SK-N-SH (cell line): ENCODE measurements at regions not wholly inside any gene's neighbourhood (a gene's known extent, or its start where the extent isn't known, plus 50 kb on each side); places are given as distances from the start of the nearest gene placed in this dataset.
A peak's percentile ranks its signal among the peaks of the same experiment; 100 is the strongest.

Experiments used
- CTCF ChIA-PET: fragments of 300-600, 350-600 bp; formaldehyde crosslinking; extraction: SDS; loops from one replicate; lab custom pipeline; 2021; lab: Yijun Ruan, JAX
- POLR2A ChIA-PET: fragments of 350-600 bp; sonication (Branson Sonifier 250); formaldehyde crosslinking; extraction: SDS; loops from one replicate; lab custom pipeline; 2020; ENCODE audit warnings: antibody characterized with exemption, inconsistent platforms; lab: Yijun Ruan, JAX
- DNase-seq: peaks from one replicate; pipeline ENCODE4 v3.0.0; 2012
- H2AFZ ChIP-seq: fragments of 200-600 bp; sonication (generic); 2 replicates; pipeline ENCODE4 v1.8.1; 2016; ENCODE audit warnings: antibody characterized with exemption, mild to moderate bottlenecking, low read depth
- H3F3A ChIP-seq: fragments of 200-600 bp; sonication (generic); replicated peaks from 2 replicates; pipeline ENCODE3; 2016; ENCODE audit warnings: antibody characterized with exemption, mild to moderate bottlenecking; ENCODE audit not compliant: insufficient read depth
- H3K27ac ChIP-seq, 2 experiments: fragments of 200-500 bp in 1 of 2; fragments of 200-600 bp in 1 of 2; sonication (Bioruptor generic) in 1 of 2; sonication (generic), shearing (Covaris generic) in 1 of 2; 2 replicates each; pipeline versions ENCODE4 v1.5.1 to v1.6.1; 2014 to 2016; ENCODE audit warnings: low read depth in 2 of 2, inconsistent platforms in 1 of 2, low read length in 1 of 2, mild to moderate bottlenecking in 1 of 2, mixed read lengths in 1 of 2
- H3K27me3 ChIP-seq: fragments of 200-600 bp; sonication (generic), shearing (Covaris generic); 2 replicates; pipeline ENCODE4 v1.6.1; 2016; ENCODE audit warnings: mixed run types; ENCODE audit not compliant: insufficient read depth
- H3K36me3 ChIP-seq, 2 experiments: fragments of 200-500 bp in 1 of 2; fragments of 200-600 bp in 1 of 2; sonication (Bioruptor generic) in 1 of 2; sonication (generic) in 1 of 2; replicated peaks in 1 of 2; 2 replicates each; pipeline versions ENCODE3 to v1.5.1; 2014 to 2016; ENCODE audit warnings: low read length in 1 of 2, mild to moderate bottlenecking in 1 of 2; ENCODE audit not compliant: insufficient read depth in 2 of 2, control insufficient read depth in 1 of 2
- H3K4me1 ChIP-seq, 2 experiments: fragments of 200-500 bp in 1 of 2; fragments of 200-600 bp in 1 of 2; sonication (Bioruptor generic) in 1 of 2; sonication (generic), shearing (Covaris generic) in 1 of 2; 2 replicates each; pipeline versions ENCODE4 v1.5.1 to v1.6.1; 2014 to 2016; ENCODE audit warnings: low read depth in 1 of 2, low read length in 1 of 2, mixed run types in 1 of 2; ENCODE audit not compliant: insufficient read depth in 2 of 2, control insufficient read depth in 1 of 2
- H3K4me2 ChIP-seq: fragments of 200-600 bp; sonication (generic), shearing (Covaris generic); 2 replicates; pipeline ENCODE4 v1.6.1; 2017; ENCODE audit warnings: mixed run types
- H3K4me3 ChIP-seq, 2 experiments: fragments of 200-500 bp in 1 of 2; fragments of 200-600 bp in 1 of 2; sonication (Bioruptor generic) in 1 of 2; sonication (generic), shearing (Covaris generic) in 1 of 2; 2 replicates each; pipeline versions ENCODE4 v1.5.1 to v1.8.1; 2014 to 2016; ENCODE audit warnings: low read depth in 2 of 2, inconsistent platforms in 1 of 2, low read length in 1 of 2, mild to moderate bottlenecking in 1 of 2, mixed read lengths in 1 of 2, moderate library complexity in 1 of 2
- H3K79me2 ChIP-seq: fragments of 200-600 bp; sonication (generic); 2 replicates; pipeline ENCODE4 v1.8.1; 2017; ENCODE audit warnings: mild to moderate bottlenecking; ENCODE audit not compliant: insufficient read depth
- H3K9ac ChIP-seq: fragments of 200-600 bp; sonication (generic); 2 replicates; pipeline ENCODE4 v1.6.1; 2017; ENCODE audit warnings: mixed run types
- H3K9me2 ChIP-seq: fragments of 200-600 bp; sonication (generic); 2 replicates; pipeline ENCODE4 v1.6.1; 2017; ENCODE audit warnings: mixed run types
- H3K9me3 ChIP-seq: fragments of 200-600 bp; sonication (generic); 2 replicates; pipeline ENCODE4 v1.6.1; 2017; ENCODE audit warnings: mixed run types, mild to moderate bottlenecking, moderate library complexity
- H4K20me1 ChIP-seq: fragments of 200-600 bp; sonication (generic); 2 replicates; pipeline ENCODE4 v1.6.1; 2017; ENCODE audit warnings: mild to moderate bottlenecking, mixed run types; ENCODE audit not compliant: insufficient read depth
- CHD2 ChIP-seq: fragments of 150-350 bp; IDR thresholded peaks from 2 replicates; pipeline ENCODE4 v1.6.1; 2018; ENCODE audit warnings: low read length; ENCODE audit not compliant: partially characterized antibody
- EP300 ChIP-seq, 2 experiments: IDR thresholded peaks; 2 replicates each; pipeline versions ENCODE4 v1.4.0 to v1.6.1; 2012; ENCODE audit warnings: borderline replicate concordance in 1 of 2, low read depth in 1 of 2, low read length in 1 of 2
- FOXM1 ChIP-seq: IDR thresholded peaks from 2 replicates; pipeline ENCODE4 v1.4.0; 2012; ENCODE audit warnings: low read depth, mild to moderate bottlenecking
- JUND ChIP-seq: IDR thresholded peaks from 2 replicates; pipeline ENCODE4 v1.4.0; 2012
- NFIC ChIP-seq: IDR thresholded peaks from 2 replicates; pipeline ENCODE4 v1.4.0; 2012; ENCODE audit warnings: borderline replicate concordance
- POLR2AphosphoS5 ChIP-seq: IDR thresholded peaks from 2 replicates; pipeline ENCODE4 v1.6.1; 2012; ENCODE audit warnings: low read depth, low read length
- RAD21 ChIP-seq: IDR thresholded peaks from 2 replicates; pipeline ENCODE4 v1.6.1; 2012; ENCODE audit warnings: mild to moderate bottlenecking, low read length
- RFX5 ChIP-seq: IDR thresholded peaks from 2 replicates; pipeline ENCODE4 v1.6.1; 2012; ENCODE audit warnings: mild to moderate bottlenecking, improper control_type of control experiment, low read length
- WGBS: methylation state at CpG from one replicate; pipeline ENCODE4 v1.1.6; 2017; ENCODE audit warnings: low lambda C conversion rate; 5-methylcytosine and 5-hydroxymethylcytosine counted together
- TF ChIP-seq, protein P1 (sequence below): IDR thresholded peaks from 2 replicates; pipeline ENCODE4; 2012
- TF ChIP-seq, protein P2 (sequence below): IDR thresholded peaks from 2 replicates; pipeline ENCODE4 v1.6.1; 2012; ENCODE audit warnings: mild to moderate bottlenecking, low read depth, low read length, moderate library complexity

DNA sequence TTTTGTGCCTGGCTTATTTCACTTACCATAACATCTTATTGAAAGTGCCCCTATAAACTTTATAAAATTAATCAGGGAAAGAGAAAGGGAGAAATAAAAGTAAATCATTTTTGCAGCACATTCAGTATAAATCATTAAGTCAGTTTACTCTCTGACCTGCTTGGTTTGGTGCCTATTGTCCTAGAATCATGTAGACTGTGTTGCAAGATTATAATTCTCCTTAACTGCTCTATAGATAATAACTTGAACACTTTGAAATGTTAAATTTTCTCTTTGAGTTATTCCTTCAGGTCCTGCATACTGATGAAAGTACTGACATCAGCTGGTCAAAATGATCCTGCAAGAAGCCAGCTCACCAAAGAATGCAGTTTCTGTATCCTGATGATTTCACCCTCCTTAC, 969.6 kb upstream of the GJE1 start:
- Histone ChIP-seq H3K27ac (no peak overlapping the region), H3K9me2 (no peaks in the 10 kb centered on the region), H3K4me1 (no peaks in the 10 kb centered on the region), H2AFZ (no peak overlapping the region), H3K79me2 (no peaks in the 10 kb centered on the region), H3F3A (no peaks in the 10 kb centered on the region), H3K27me3 (peaks cover 4% of the 10 kb centered on the region; the same call in 1 of the 2 replicates), H4K20me1 (no peaks in the 10 kb centered on the region), H3K36me3 (no peaks in the 10 kb centered on the region), H3K4me2 (no peak overlapping the region), H3K9ac (no peak overlapping the region), H3K4me3 (no peak overlapping the region), H3K9me3 (no peaks in the 10 kb centered on the region)
- CTCF ChIA-PET: no interaction called here
- TF ChIP-seq, protein P1, sequence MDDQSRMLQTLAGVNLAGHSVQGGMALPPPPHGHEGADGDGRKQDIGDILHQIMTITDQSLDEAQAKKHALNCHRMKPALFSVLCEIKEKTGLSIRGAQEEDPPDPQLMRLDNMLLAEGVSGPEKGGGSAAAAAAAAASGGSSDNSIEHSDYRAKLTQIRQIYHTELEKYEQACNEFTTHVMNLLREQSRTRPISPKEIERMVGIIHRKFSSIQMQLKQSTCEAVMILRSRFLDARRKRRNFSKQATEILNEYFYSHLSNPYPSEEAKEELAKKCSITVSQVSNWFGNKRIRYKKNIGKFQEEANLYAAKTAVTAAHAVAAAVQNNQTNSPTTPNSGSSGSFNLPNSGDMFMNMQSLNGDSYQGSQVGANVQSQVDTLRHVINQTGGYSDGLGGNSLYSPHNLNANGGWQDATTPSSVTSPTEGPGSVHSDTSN: no peak
- TF ChIP-seq FOXM1 (no peak), EP300 (IDR thresholded peaks at IDR 0.05; ENCODE audit: borderline replicate concordance in 1 of 2, low read depth in 1 of 2, low read length in 1 of 2) (no peak), POLR2AphosphoS5 (no peak), RFX5 (no peak), RAD21 (no peak), CHD2 (no peak), JUND (no peak)
- TF ChIP-seq, protein P2, sequence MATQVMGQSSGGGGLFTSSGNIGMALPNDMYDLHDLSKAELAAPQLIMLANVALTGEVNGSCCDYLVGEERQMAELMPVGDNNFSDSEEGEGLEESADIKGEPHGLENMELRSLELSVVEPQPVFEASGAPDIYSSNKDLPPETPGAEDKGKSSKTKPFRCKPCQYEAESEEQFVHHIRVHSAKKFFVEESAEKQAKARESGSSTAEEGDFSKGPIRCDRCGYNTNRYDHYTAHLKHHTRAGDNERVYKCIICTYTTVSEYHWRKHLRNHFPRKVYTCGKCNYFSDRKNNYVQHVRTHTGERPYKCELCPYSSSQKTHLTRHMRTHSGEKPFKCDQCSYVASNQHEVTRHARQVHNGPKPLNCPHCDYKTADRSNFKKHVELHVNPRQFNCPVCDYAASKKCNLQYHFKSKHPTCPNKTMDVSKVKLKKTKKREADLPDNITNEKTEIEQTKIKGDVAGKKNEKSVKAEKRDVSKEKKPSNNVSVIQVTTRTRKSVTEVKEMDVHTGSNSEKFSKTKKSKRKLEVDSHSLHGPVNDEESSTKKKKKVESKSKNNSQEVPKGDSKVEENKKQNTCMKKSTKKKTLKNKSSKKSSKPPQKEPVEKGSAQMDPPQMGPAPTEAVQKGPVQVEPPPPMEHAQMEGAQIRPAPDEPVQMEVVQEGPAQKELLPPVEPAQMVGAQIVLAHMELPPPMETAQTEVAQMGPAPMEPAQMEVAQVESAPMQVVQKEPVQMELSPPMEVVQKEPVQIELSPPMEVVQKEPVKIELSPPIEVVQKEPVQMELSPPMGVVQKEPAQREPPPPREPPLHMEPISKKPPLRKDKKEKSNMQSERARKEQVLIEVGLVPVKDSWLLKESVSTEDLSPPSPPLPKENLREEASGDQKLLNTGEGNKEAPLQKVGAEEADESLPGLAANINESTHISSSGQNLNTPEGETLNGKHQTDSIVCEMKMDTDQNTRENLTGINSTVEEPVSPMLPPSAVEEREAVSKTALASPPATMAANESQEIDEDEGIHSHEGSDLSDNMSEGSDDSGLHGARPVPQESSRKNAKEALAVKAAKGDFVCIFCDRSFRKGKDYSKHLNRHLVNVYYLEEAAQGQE: no peak
- POLR2A ChIA-PET: no interaction called here
- no peak for DNase-seq

DNA sequence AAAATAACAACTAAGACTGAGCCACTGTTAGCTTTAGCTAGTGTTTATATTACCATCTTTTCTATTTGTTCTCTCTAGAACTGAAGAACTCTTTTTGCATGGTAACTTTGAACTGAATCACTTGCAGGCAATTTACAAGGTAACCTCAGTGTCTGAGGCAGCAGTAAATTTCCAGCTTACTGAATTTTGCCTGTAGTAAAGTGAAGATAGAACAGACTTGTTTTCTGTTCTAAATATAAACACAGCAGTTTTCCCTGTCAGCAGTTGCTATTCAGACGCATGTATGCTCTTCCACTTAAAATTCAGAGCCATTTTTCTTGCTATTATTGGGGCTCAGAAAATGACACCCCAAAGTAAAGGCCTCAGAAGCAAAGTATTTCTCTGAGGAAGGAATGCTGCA, 974.0 kb upstream of the GJE1 start:
- TF ChIP-seq NFIC: no peak
- 0 out of 2 replicates have a peak, but pooled peaks have one; percentile 20 for TF ChIP-seq RFX5
- ChIA-PET CTCF (no interaction called here), POLR2A (no interaction called here)
- Histone ChIP-seq H3K79me2 (no peaks in the 10 kb centered on the region), H3K27ac (no peak overlapping the region), H3K4me2 (no peak overlapping the region), H3K36me3 (no peaks in the 10 kb centered on the region), H3K9ac (no peak overlapping the region), H2AFZ (no peak overlapping the region), H3K4me3 (no peak overlapping the region), H4K20me1 (no peaks in the 10 kb centered on the region), H3K9me2 (no peaks in the 10 kb centered on the region), H3F3A (no peaks in the 10 kb centered on the region), H3K27me3 (no peaks in the 10 kb centered on the region), H3K9me3 (no peaks in the 10 kb centered on the region), H3K4me1 (no peaks in the 10 kb centered on the region)
- WGBS: 32% methylated on average over 1 of the region's 1 CpG
- no peak for DNase-seq
